ENCODE measurements at regions not wholly inside any gene's neighbourhood (a gene's known extent, or its start where the extent isn't known, plus 50 kb on each side); places are given as distances from the start of the nearest gene placed in this dataset.
"Not testable (repeated sequence)": the region's sequence is repeated elsewhere in the genome, so short reads cannot be mapped to it uniquely, and the experiment has no call there.

DNA sequence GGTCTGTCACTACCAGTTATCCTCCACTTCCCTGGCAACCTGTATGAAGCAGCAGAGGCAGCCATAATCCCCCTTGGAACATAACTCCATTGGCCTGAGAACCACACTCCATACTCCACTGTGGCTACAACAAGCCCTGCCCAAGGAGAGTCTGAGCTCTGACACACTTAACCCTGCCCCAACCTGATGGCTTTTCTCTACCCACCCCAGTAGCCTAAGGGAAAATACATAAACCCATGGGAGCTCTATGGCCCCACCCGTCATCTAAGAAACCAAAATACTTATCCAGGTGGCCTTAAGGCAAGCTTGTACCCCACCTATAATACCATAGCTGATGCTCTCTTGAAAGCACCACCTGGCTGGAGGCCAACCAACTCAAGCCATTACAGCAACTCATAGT lies 324.8 kb upstream of the GLI3 start:
- Histone ChIP-seq H3K27me3 (ENCODE audit: low read length) (no peaks in the 10 kb centered on the region), H3K9me3 (ENCODE audit: insufficient read depth, low read length) (0 out of 2 replicates have a peak, but pooled peaks cover 3% of the 10 kb centered on the region), H3K36me3 (ENCODE audit: low read length) (no peaks in the 10 kb centered on the region), H4K20me1 (ENCODE audit: low read depth, low read length) (no peaks in the 10 kb centered on the region), H2AFZ (ENCODE audit: low read depth, low read length, severe bottlenecking) (no peak overlapping the region), H3K4me2 (ENCODE audit: low read depth, low read length, poor library complexity, severe bottlenecking) (no peak overlapping the region), H3K79me2 (ENCODE audit: insufficient read depth, low read length) (no peaks in the 10 kb centered on the region), H3K27ac (ENCODE audit: low read depth, low read length) (no peak overlapping the region), H3K9me2 (replicated peaks; ENCODE audit: insufficient read depth, low read length) (no peaks in the 10 kb centered on the region), H3K4me3 (ENCODE audit: insufficient read depth, low read length, poor library complexity, severe bottlenecking) (no peak overlapping the region), H3K9ac (ENCODE audit: low read length) (no peak overlapping the region), H3F3A (ENCODE audit: insufficient read depth) (no peaks in the 10 kb centered on the region)
- no peak for TF ChIP-seq EZH2phosphoT487 (conservative IDR thresholded peaks at IDR 0.05; ENCODE audit: low read length)
- TF ChIP-seq, protein P1, sequence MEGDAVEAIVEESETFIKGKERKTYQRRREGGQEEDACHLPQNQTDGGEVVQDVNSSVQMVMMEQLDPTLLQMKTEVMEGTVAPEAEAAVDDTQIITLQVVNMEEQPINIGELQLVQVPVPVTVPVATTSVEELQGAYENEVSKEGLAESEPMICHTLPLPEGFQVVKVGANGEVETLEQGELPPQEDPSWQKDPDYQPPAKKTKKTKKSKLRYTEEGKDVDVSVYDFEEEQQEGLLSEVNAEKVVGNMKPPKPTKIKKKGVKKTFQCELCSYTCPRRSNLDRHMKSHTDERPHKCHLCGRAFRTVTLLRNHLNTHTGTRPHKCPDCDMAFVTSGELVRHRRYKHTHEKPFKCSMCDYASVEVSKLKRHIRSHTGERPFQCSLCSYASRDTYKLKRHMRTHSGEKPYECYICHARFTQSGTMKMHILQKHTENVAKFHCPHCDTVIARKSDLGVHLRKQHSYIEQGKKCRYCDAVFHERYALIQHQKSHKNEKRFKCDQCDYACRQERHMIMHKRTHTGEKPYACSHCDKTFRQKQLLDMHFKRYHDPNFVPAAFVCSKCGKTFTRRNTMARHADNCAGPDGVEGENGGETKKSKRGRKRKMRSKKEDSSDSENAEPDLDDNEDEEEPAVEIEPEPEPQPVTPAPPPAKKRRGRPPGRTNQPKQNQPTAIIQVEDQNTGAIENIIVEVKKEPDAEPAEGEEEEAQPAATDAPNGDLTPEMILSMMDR (IDR thresholded peaks at IDR 0.05; ENCODE audit: insufficient read depth, low read length, poor library complexity, severe bottlenecking): no peak

DNA sequence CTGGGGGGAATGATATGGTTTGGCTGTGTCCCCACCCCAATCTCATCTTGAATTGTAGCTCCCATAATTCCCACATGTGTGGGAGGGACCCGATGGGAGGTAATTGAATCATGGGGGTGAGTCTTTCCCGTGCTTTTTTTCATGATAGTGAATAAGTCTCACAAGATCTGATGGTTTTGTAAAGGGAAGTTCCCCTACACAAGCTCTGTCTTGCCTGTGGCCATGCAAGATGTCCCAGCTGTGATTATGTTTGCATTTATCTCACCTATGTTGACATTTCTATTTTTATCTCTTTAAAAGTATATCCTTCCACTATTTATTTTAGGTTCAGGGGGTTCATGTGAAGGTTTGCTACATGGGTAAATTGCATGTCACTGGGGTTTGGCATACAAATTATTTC lies 323.9 kb upstream of the GLI3 start:
- H3K36me3 ChIP-seq (ENCODE audit: low read length): no peaks in the 10 kb centered on the region
- no peak overlapping the region for H3K4me3 ChIP-seq (ENCODE audit: insufficient read depth, low read length, poor library complexity, severe bottlenecking)
- H3K9me3 ChIP-seq (ENCODE audit: insufficient read depth, low read length): 0 out of 2 replicates have a peak, but pooled peaks cover 3% of the 10 kb centered on the region
- no peaks in the 10 kb centered on the region for H4K20me1 ChIP-seq (ENCODE audit: low read depth, low read length)
- TF ChIP-seq, protein P1 (IDR thresholded peaks at IDR 0.05; ENCODE audit: insufficient read depth, low read length, poor library complexity, severe bottlenecking): no peak
- TF ChIP-seq EZH2phosphoT487 (conservative IDR thresholded peaks at IDR 0.05; ENCODE audit: low read length): no peak
- no peaks in the 10 kb centered on the region for H3K27me3 ChIP-seq (ENCODE audit: low read length)
- no peak overlapping the region for H3K4me2 ChIP-seq (ENCODE audit: low read depth, low read length, poor library complexity, severe bottlenecking)
- H3F3A ChIP-seq (ENCODE audit: insufficient read depth): no peaks in the 10 kb centered on the region
- H3K79me2 ChIP-seq (ENCODE audit: insufficient read depth, low read length): no peaks in the 10 kb centered on the region
- no peak overlapping the region for H2AFZ ChIP-seq (ENCODE audit: low read depth, low read length, severe bottlenecking)
- no peaks in the 10 kb centered on the region for H3K9me2 ChIP-seq (replicated peaks; ENCODE audit: insufficient read depth, low read length)
- H3K27ac ChIP-seq (ENCODE audit: low read depth, low read length): no peak overlapping the region
- H3K9ac ChIP-seq (ENCODE audit: low read length): no peak overlapping the region

DNA sequence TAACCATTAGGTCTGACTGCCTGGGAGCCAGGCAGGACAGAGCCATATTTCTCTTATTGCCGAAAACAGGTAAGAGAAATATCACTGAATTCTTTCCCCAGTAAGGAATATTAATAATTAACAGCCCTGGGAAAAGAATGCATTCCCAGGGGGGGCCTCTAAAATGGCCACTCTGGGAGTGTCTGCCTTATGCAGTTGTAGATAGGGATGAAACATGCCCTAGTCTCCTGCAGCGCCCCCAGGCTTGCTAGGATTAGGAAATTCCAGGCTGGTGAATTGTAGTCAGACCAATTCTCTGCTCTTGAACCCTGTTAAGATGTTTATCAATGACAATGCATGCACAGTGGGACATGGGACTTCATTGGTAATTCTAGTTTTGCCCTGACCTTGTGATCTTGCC lies 317.9 kb upstream of the GLI3 start:
- H3F3A ChIP-seq (ENCODE audit: insufficient read depth); H3K27ac ChIP-seq (ENCODE audit: low read depth, low read length); H3K9ac ChIP-seq (ENCODE audit: low read length); H3K36me3 ChIP-seq (ENCODE audit: low read length); H3K4me2 ChIP-seq (ENCODE audit: low read depth, low read length, poor library complexity, severe bottlenecking); H3K27me3 ChIP-seq (ENCODE audit: low read length); H3K9me2 ChIP-seq (replicated peaks; ENCODE audit: insufficient read depth, low read length); H3K9me3 ChIP-seq (ENCODE audit: insufficient read depth, low read length); H3K79me2 ChIP-seq (ENCODE audit: insufficient read depth, low read length); H3K4me3 ChIP-seq (ENCODE audit: insufficient read depth, low read length, poor library complexity, severe bottlenecking); H4K20me1 ChIP-seq (ENCODE audit: low read depth, low read length); H2AFZ ChIP-seq (ENCODE audit: low read depth, low read length, severe bottlenecking): not testable (repeated sequence)

DNA sequence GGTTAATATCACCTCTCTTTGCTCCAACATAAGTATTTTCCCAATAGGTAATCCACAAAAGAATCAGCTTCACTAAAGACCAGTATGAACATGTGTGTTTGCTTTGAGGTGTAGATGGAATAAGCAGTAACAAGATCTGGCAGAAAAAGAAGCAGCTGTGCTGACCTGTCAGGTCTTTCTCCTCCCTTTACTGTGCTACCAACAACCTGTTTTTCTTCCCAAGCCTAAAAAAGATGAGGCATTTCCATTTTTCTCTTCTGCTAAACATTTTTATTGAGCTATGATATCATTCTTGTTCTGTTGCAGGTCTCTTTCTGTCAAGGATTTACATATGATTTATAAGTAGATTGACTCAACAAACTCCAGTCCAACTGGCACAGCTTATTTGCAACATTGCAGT lies 315.2 kb upstream of the GLI3 start:
- H3K4me2 ChIP-seq (ENCODE audit: low read depth, low read length, poor library complexity, severe bottlenecking): no peak overlapping the region
- H3K27ac ChIP-seq (ENCODE audit: low read depth, low read length): no peak overlapping the region
- no peaks in the 10 kb centered on the region for H4K20me1 ChIP-seq (ENCODE audit: low read depth, low read length)
- no peak overlapping the region for H3K9ac ChIP-seq (ENCODE audit: low read length)
- H3F3A ChIP-seq (ENCODE audit: insufficient read depth): no peaks in the 10 kb centered on the region
- H2AFZ ChIP-seq (ENCODE audit: low read depth, low read length, severe bottlenecking): no peak overlapping the region
- H3K9me3 ChIP-seq (ENCODE audit: insufficient read depth, low read length): peaks cover 6% of the 10 kb centered on the region; the same call in 1 of the 2 replicates
- H3K27me3 ChIP-seq (ENCODE audit: low read length): no peaks in the 10 kb centered on the region
- no peaks in the 10 kb centered on the region for H3K79me2 ChIP-seq (ENCODE audit: insufficient read depth, low read length)
- H3K9me2 ChIP-seq (replicated peaks; ENCODE audit: insufficient read depth, low read length): no peaks in the 10 kb centered on the region
- H3K4me3 ChIP-seq (ENCODE audit: insufficient read depth, low read length, poor library complexity, severe bottlenecking): no peak overlapping the region
- H3K36me3 ChIP-seq (ENCODE audit: low read length): no peaks in the 10 kb centered on the region
- TF ChIP-seq EZH2phosphoT487 (conservative IDR thresholded peaks at IDR 0.05; ENCODE audit: low read length): no peak
- TF ChIP-seq, protein P1 (IDR thresholded peaks at IDR 0.05; ENCODE audit: insufficient read depth, low read length, poor library complexity, severe bottlenecking): no peak

Data from SU-DHL-6 (cell line).